ENCODE measurements at regions not wholly inside any gene's neighbourhood (a gene's known extent, or its start where the extent isn't known, plus 50 kb on each side); places are given as distances from the start of the nearest gene placed in this dataset.
"Not testable (repeated sequence)": the region's sequence is repeated elsewhere in the genome, so short reads cannot be mapped to it uniquely, and the experiment has no call there.

- Mint-ChIP-seq H3K4me3 (no peak overlapping the region), H3K27me3 (no peaks in the 10 kb centered on the region), H3K27ac (no peak overlapping the region), H3K4me1 (no peaks in the 10 kb centered on the region), H3K9me3 (peaks cover 4% of the 10 kb centered on the region), H3K36me3 (ENCODE audit: low read depth) (no peaks in the 10 kb centered on the region)
- no peak for ATAC-seq
- DNase-seq, result no peak
Measured at GRCh38 chr3:73874161-73874560, 249.4 kb upstream of the PDZRN3 start.

- Mint-ChIP-seq H3K36me3 (ENCODE audit: low read depth) (no peaks in the 10 kb centered on the region), H3K9me3 (peaks cover 4% of the 10 kb centered on the region), H3K4me1 (no peaks in the 10 kb centered on the region), H3K27me3 (no peaks in the 10 kb centered on the region), H3K4me3 (no peak overlapping the region), H3K27ac (no peak overlapping the region)
- ATAC-seq (no peak), DNase-seq (no peak)
Measured at GRCh38 chr3:73868688-73869315, 244.1 kb upstream of the PDZRN3 start.

- no peaks in the 10 kb centered on the region for H3K27me3 Mint-ChIP-seq
- H3K4me1 Mint-ChIP-seq, result no peaks in the 10 kb centered on the region
- H3K27ac Mint-ChIP-seq, result no peak overlapping the region
- H3K36me3 Mint-ChIP-seq (ENCODE audit: low read depth), result no peaks in the 10 kb centered on the region
- DNase-seq (no peak), ATAC-seq (no peak)
- H3K9me3 Mint-ChIP-seq, result peaks cover 4% of the 10 kb centered on the region
- H3K4me3 Mint-ChIP-seq, result no peak overlapping the region
Measured at GRCh38 chr3:73867524-73867923, 242.8 kb upstream of the PDZRN3 start.

- Mint-ChIP-seq H3K4me1 (no peaks in the 10 kb centered on the region), H3K9me3 (peaks cover 6% of the 10 kb centered on the region), H3K27ac (no peak overlapping the region), H3K27me3 (no peaks in the 10 kb centered on the region), H3K4me3 (no peak overlapping the region), H3K36me3 (ENCODE audit: low read depth) (no peaks in the 10 kb centered on the region)
- DNase-seq (no peak), ATAC-seq (no peak)
Measured at GRCh38 chr3:73866846-73867245, 242.1 kb upstream of the PDZRN3 start.

- H3K9me3 Mint-ChIP-seq, result peaks cover 4% of the 10 kb centered on the region
- H3K27ac Mint-ChIP-seq, result no peak overlapping the region
Measured at GRCh38 chr3:73863546-73864079, 238.9 kb upstream of the PDZRN3 start.

GRCh38 chr3:73855813-73856212 lies 231.1 kb upstream of the PDZRN3 start:
- Mint-ChIP-seq H3K27ac (no peak overlapping the region), H3K9me3 (no peaks in the 10 kb centered on the region), H3K36me3 (ENCODE audit: low read depth) (no peaks in the 10 kb centered on the region), H3K27me3 (no peaks in the 10 kb centered on the region), H3K4me3 (no peak overlapping the region), H3K4me1 (no peaks in the 10 kb centered on the region)
- DNase-seq, result no peak
- ATAC-seq, result no peak

More at GRCh38 chr3:73863546-73864079, 238.9 kb upstream of the PDZRN3 start:
- ATAC-seq (no peak), DNase-seq (no peak)
- H3K4me1 Mint-ChIP-seq, result no peaks in the 10 kb centered on the region
- no peaks in the 10 kb centered on the region for H3K36me3 Mint-ChIP-seq (ENCODE audit: low read depth)
- no peaks in the 10 kb centered on the region for H3K27me3 Mint-ChIP-seq
- no peak overlapping the region for H3K4me3 Mint-ChIP-seq

GRCh38 chr3:73848173-73848906 lies 223.6 kb upstream of the PDZRN3 start:
- no peaks in the 10 kb centered on the region for H3K36me3 Mint-ChIP-seq (ENCODE audit: low read depth)
- no peak for ATAC-seq
- H3K4me3 Mint-ChIP-seq, result no peak overlapping the region
- no peak overlapping the region for H3K27ac Mint-ChIP-seq
- no peak for DNase-seq
- H3K9me3 Mint-ChIP-seq, result peaks cover 15% of the 10 kb centered on the region
- H3K4me1 Mint-ChIP-seq, result no peaks in the 10 kb centered on the region
- H3K27me3 Mint-ChIP-seq, result no peaks in the 10 kb centered on the region

DNA sequence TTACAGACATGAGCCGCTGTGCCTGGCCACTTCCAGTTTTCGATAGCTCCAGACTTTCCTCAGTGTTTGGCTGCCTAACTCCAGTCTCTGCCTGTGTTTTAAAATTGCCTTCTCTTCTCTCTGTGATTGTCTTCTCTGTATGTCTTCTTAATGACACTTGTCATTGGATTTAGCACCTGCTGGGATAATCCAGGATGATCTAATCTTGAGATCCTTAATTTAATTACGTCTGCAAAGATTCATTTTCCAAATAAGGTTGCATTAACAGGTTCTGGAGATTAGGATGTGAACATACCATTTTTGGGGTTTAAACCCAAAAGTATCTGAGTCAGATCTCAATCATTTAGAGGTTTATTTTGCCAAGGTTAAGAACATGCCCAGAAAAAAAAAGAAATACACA lies 222.2 kb upstream of the PDZRN3 start:
- Mint-ChIP-seq H3K36me3 (ENCODE audit: low read depth) (no peaks in the 10 kb centered on the region), H3K4me3 (no peak overlapping the region), H3K27me3 (no peaks in the 10 kb centered on the region), H3K4me1 (no peaks in the 10 kb centered on the region), H3K27ac (no peak overlapping the region), H3K9me3 (peaks cover 15% of the 10 kb centered on the region)
- ATAC-seq, result no peak
- no peak for DNase-seq

- H3K4me1 Mint-ChIP-seq, result no peaks in the 10 kb centered on the region
- no peak overlapping the region for H3K4me3 Mint-ChIP-seq
- no peak overlapping the region for H3K27ac Mint-ChIP-seq
- ATAC-seq, result no peak
- H3K27me3 Mint-ChIP-seq, result no peaks in the 10 kb centered on the region
- peaks cover 32% of the 10 kb centered on the region for H3K9me3 Mint-ChIP-seq
- no peaks in the 10 kb centered on the region for H3K36me3 Mint-ChIP-seq (ENCODE audit: low read depth)
- no peak for DNase-seq
Measured at GRCh38 chr3:73839032-73839431, 214.3 kb upstream of the PDZRN3 start.

GRCh38 chr3:73835945-73836344 lies 211.2 kb upstream of the PDZRN3 start:
- H3K4me3 Mint-ChIP-seq, result no peak overlapping the region
- H3K9me3 Mint-ChIP-seq, result peaks cover 32% of the 10 kb centered on the region
- DNase-seq (no peak), ATAC-seq (no peak)
- H3K27me3 Mint-ChIP-seq, result no peaks in the 10 kb centered on the region
- H3K27ac Mint-ChIP-seq, result no peak overlapping the region
- no peaks in the 10 kb centered on the region for H3K4me1 Mint-ChIP-seq
- H3K36me3 Mint-ChIP-seq (ENCODE audit: low read depth), result no peaks in the 10 kb centered on the region

DNA sequence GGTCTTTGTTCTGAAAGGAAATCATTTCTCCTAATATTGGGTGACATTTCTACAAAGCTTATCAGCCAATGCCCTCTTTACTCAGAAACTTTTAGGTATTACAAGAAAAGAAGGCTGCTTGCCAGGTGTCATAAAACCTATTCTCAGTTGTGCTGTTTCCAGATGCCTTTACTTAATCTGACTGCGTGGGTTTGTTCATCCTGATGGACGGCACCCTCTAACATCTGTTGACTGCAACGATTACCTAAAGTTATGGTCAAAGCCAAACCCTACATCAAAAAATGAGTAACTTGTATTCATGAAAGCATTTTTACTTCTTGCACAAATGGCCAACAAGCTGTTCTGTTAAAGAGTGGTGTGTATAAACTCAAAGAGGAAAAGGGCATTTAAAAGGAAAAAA lies 207.7 kb upstream of the PDZRN3 start:
- no peaks in the 10 kb centered on the region for H3K36me3 Mint-ChIP-seq (ENCODE audit: low read depth)
- no peak overlapping the region for H3K27ac Mint-ChIP-seq
- H3K4me1 Mint-ChIP-seq, result no peaks in the 10 kb centered on the region
- H3K9me3 Mint-ChIP-seq, result peaks cover 24% of the 10 kb centered on the region
- ATAC-seq (no peak), DNase-seq (no peak)
- H3K4me3 Mint-ChIP-seq, result no peak overlapping the region
- no peaks in the 10 kb centered on the region for H3K27me3 Mint-ChIP-seq

DNA sequence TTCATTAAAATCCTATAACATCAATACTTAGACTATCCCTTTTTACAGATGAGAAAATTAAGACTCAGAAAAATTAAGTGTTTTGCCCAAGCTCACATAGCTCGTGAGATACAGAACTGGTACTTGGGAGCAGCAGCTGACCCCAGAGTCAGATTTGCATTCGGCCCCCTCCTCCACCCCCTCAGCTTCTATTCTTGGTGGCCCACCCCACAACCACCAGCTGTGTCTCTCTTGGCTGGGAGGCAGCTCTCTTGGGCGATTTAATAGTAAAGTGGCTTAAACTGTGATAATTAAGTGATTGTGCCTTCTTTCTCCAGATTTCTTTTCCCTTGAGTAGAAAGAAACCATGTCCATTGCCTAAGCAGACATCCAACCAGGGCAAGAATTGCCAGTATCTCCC lies 203.6 kb upstream of the PDZRN3 start:
- no peaks in the 10 kb centered on the region for H3K36me3 Mint-ChIP-seq (ENCODE audit: low read depth)
- ATAC-seq (no peak), DNase-seq (no peak)
- H3K27ac Mint-ChIP-seq, result no peak overlapping the region
- no peaks in the 10 kb centered on the region for H3K27me3 Mint-ChIP-seq
- H3K4me3 Mint-ChIP-seq, result no peak overlapping the region
- H3K4me1 Mint-ChIP-seq, result no peaks in the 10 kb centered on the region
- H3K9me3 Mint-ChIP-seq, result peaks cover 3% of the 10 kb centered on the region

DNA sequence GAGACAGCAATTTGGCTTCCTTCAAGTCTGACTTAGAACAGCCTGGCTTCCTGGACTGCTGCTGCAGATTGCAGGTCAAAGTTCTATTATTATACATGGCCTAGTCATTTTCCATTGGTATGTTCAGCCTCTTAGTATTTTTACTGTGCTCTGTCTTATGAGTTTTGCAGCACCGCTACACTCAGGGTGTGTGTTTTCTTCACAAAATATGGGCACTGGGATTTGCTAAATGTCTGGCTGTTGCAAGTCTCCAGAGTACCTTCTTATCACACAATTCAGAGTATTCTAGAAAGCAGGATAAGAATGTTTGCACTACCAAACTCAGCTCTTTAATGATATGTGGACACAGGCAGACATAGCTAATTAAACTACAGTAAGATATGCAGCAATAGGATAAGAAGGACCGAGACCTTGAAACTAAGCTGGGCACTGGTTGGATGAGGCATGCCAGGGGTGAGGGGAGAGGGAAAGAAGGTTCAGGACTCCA lies 203.0 kb upstream of the PDZRN3 start:
- Mint-ChIP-seq H3K4me1 (no peaks in the 10 kb centered on the region), H3K27ac (no peak overlapping the region), H3K4me3 (no peak overlapping the region), H3K9me3 (peaks cover 6% of the 10 kb centered on the region), H3K36me3 (ENCODE audit: low read depth) (no peaks in the 10 kb centered on the region), H3K27me3 (no peaks in the 10 kb centered on the region)
- no peak for ATAC-seq
- no peak for DNase-seq

DNA sequence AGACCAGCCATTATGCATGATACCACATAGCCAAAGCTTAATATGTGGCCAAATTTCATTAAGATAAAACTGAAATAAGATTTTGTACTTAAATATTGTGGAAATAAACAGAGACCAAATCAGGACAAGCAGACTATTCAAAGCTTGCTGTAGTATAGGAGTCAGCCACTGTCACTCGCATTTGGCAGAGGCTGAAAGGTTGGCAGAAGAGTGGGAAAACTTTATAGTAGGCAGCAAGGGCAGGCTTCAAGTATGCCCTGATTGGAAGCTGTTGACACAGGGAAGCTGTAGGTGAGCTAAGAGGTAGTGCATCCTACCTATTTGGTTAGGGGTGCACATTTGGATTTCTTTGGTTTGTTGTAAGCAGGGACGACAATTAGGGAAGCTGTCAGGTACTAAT lies 202.5 kb upstream of the PDZRN3 start:
- Mint-ChIP-seq H3K4me1 (no peaks in the 10 kb centered on the region), H3K27me3 (no peaks in the 10 kb centered on the region), H3K36me3 (ENCODE audit: low read depth) (no peaks in the 10 kb centered on the region), H3K9me3 (peaks cover 12% of the 10 kb centered on the region), H3K4me3 (no peak overlapping the region), H3K27ac (no peak overlapping the region)
- no peak for ATAC-seq
- no peak for DNase-seq

- not testable (repeated sequence) for H3K36me3 Mint-ChIP-seq (ENCODE audit: low read depth); H3K4me3 Mint-ChIP-seq; DNase-seq; H3K27me3 Mint-ChIP-seq; ATAC-seq; H3K4me1 Mint-ChIP-seq; H3K27ac Mint-ChIP-seq
- peaks cover 28% of the 10 kb centered on the region for H3K9me3 Mint-ChIP-seq
Measured at GRCh38 chr3:73820896-73821295, 196.2 kb upstream of the PDZRN3 start.
